HL-60/S4 (cell line): ENCODE measurements at regions not wholly inside any gene's neighbourhood (a gene's known extent, or its start where the extent isn't known, plus 50 kb on each side); places are given as distances from the start of the nearest gene placed in this dataset.
"Not testable (repeated sequence)": the region's sequence is repeated elsewhere in the genome, so short reads cannot be mapped to it uniquely, and the experiment has no call there.

Source experiments
- in situ Hi-C: fragments of 300-500 bp; cut with MboI; formaldehyde crosslinking; loops from 2 replicates; pipeline ENCODE4 v1.14.3; 2022; ENCODE audit warnings: low sequenced_read_pairs

GRCh38 chr3:177336873-177337450 is 139.7 kb upstream of the TBL1XR1 start:
- in situ Hi-C loops: no loop called here

GRCh38 chr3:177337541-177338331 is 140.5 kb upstream of the TBL1XR1 start:
- in situ Hi-C loops: no loop called here

GRCh38 chr3:177338697-177339219 is 141.5 kb upstream of the TBL1XR1 start:
- in situ Hi-C loops: no loop called here

- in situ Hi-C loops: not testable (repeated sequence)
These were observed 142.0 kb upstream of the TBL1XR1 start for GRCh38 chr3:177339220-177339703.

GRCh38 chr3:177340243-177340830 is 143.1 kb upstream of the TBL1XR1 start:
- in situ Hi-C loops: no loop called here

- in situ Hi-C loops: no loop called here
These were observed 144.6 kb upstream of the TBL1XR1 start for GRCh38 chr3:177341736-177342419.

- in situ Hi-C loops: no loop called here
These were observed 145.9 kb upstream of the TBL1XR1 start for GRCh38 chr3:177343122-177343625.

- in situ Hi-C loops: no loop called here
These were observed 148.0 kb upstream of the TBL1XR1 start for GRCh38 chr3:177345049-177345972.

- in situ Hi-C loops: no loop called here
These were observed 148.8 kb upstream of the TBL1XR1 start for GRCh38 chr3:177345973-177346503.

- in situ Hi-C loops: no loop called here
These were observed 149.6 kb upstream of the TBL1XR1 start for GRCh38 chr3:177346878-177347277.

GRCh38 chr3:177347611-177348010 is 150.3 kb upstream of the TBL1XR1 start:
- in situ Hi-C loops: no loop called here

GRCh38 chr3:177348974-177349373 is 151.7 kb upstream of the TBL1XR1 start:
- in situ Hi-C loops: no loop called here

GRCh38 chr3:177349384-177349783 is 152.1 kb upstream of the TBL1XR1 start:
- in situ Hi-C loops: no loop called here

- in situ Hi-C loops: loop anchor here (5.0 kb wide), 1 partner anchor 148 kb away; no protein-coding TSS in a partner anchor
These were observed 152.8 kb upstream of the TBL1XR1 start for GRCh38 chr3:177350121-177350520.

- in situ Hi-C loops: loop anchor here (5.0 kb wide), 1 partner anchor 149 kb away; no protein-coding TSS in a partner anchor
These were observed 153.9 kb upstream of the TBL1XR1 start for GRCh38 chr3:177351206-177351605.

- in situ Hi-C loops: loop anchor here (5.0 kb wide), 1 partner anchor 149 kb away; no protein-coding TSS in a partner anchor
These were observed 154.5 kb upstream of the TBL1XR1 start for GRCh38 chr3:177351757-177352158.

- in situ Hi-C loops: loop anchor here (5.0 kb wide), 1 partner anchor 150 kb away; no protein-coding TSS in a partner anchor
These were observed 155.1 kb upstream of the TBL1XR1 start for GRCh38 chr3:177352424-177352823.

- in situ Hi-C loops: loop anchor here (5.0 kb wide), 1 partner anchor 151 kb away; no protein-coding TSS in a partner anchor
These were observed 155.9 kb upstream of the TBL1XR1 start for GRCh38 chr3:177353140-177353539.

GRCh38 chr3:177353879-177354278 is 156.6 kb upstream of the TBL1XR1 start:
- in situ Hi-C loops: loop anchor here (5.0 kb wide), 1 partner anchor 152 kb away; no protein-coding TSS in a partner anchor
